ENCODE measurements at regions not wholly inside any gene's neighbourhood (a gene's known extent, or its start where the extent isn't known, plus 50 kb on each side); places are given as distances from the start of the nearest gene placed in this dataset.

GRCh38 chr14:85798856-85799255 is 268.9 kb downstream of the FLRT2 start (continued):
- TF ChIP-seq REST (IDR thresholded peaks at IDR 0.05; ENCODE audit: borderline replicate concordance in 1 of 2, low read depth in 1 of 2, low read length in 2 of 2) (no peak), FOXA3 (CRISPR knock-in tag; IDR thresholded peaks at IDR 0.05) (no peak), GLMP (CRISPR knock-in tag; IDR thresholded peaks at IDR 0.05; ENCODE audit: borderline replicate concordance) (no peak), ZFX (CRISPR knock-in tag; IDR thresholded peaks at IDR 0.05; ENCODE audit: low read depth) (no peak), ZNF703 (CRISPR knock-in tag; IDR thresholded peaks at IDR 0.05; ENCODE audit: borderline replicate concordance) (no peak)

- peaks cover 98% of the 10 kb centered on the region for H3K9me3 ChIP-seq (ENCODE audit: low read length)
- FAIRE-seq (no peak), DNase-seq (ENCODE audit: low spot score) (no peak), ATAC-seq (no peak)
- H3K36me3 ChIP-seq (replicated peaks in 1 of 2; ENCODE audit: control insufficient read depth in 1 of 2, insufficient read depth in 2 of 2, low read length in 2 of 2): no peaks in the 10 kb centered on the region
- ChIA-PET CTCF (ENCODE audit: low intra/inter-chr PET ratio, low total read pairs) (no interaction called here), POLR2A (no interaction called here)
- no peak overlapping the region for H3K4me3 ChIP-seq (replicated peaks in 1 of 3; ENCODE audit: insufficient read depth in 1 of 3, low read depth in 2 of 3, low read length in 3 of 3)
- H3K27me3 ChIP-seq (ENCODE audit: control insufficient read depth in 1 of 2, insufficient read depth in 2 of 2, low read length in 2 of 2): no peaks in the 10 kb centered on the region
- H3K9ac ChIP-seq (ENCODE audit: insufficient read depth, low read depth, low read length): no peak overlapping the region
- no peaks in the 10 kb centered on the region for H3K79me2 ChIP-seq (ENCODE audit: insufficient read depth, low read length)
- no peaks in the 10 kb centered on the region for H3K4me1 ChIP-seq (ENCODE audit: insufficient read depth, low read length)
- WGBS (ENCODE audit: low lambda C conversion rate): 0% methylated on average over 1 of the region's 1 CpG
- in situ Hi-C loops (cut with HindIII; ENCODE audit: extremely low pct_ligation_motif_present, low pct_unique_long_range_greater_than_20kb): no loop called here
- no peak overlapping the region for H3K4me2 ChIP-seq (ENCODE audit: low read depth, low read length)
- intact Hi-C loops (cut with micrococcal nuclease; ENCODE audit: unreplicated experiment): no loop called here
- H3K27ac ChIP-seq (ENCODE audit: extremely low read length, insufficient read depth, low read length): no peak overlapping the region
- no peaks in the 10 kb centered on the region for H4K20me1 ChIP-seq (ENCODE audit: insufficient read depth, low read length)
- H2AFZ ChIP-seq (ENCODE audit: low read length): no peak overlapping the region
- BruUV-seq (replicated peaks): no TSS peak
- TF ChIP-seq ZNF512 (CRISPR knock-in tag; IDR thresholded peaks at IDR 0.05): no peak
- TF ChIP-seq ZNF768 (CRISPR knock-in tag; IDR thresholded peaks at IDR 0.05): no peak
- no peak for TF ChIP-seq AGO2 (optimal IDR thresholded peaks at IDR 0.05; ENCODE audit: low read depth, low read length)
- no peak for TF ChIP-seq ZNF256 (CRISPR knock-in tag; conservative IDR thresholded peaks at IDR 0.05)
- TF ChIP-seq NFE2 (CRISPR knock-in tag; IDR thresholded peaks at IDR 0.05): no peak
- no peak for TF ChIP-seq RBAK (CRISPR knock-in tag; IDR thresholded peaks at IDR 0.05)
- TF ChIP-seq PHF21A (CRISPR knock-in tag; IDR thresholded peaks at IDR 0.05): no peak
- TF ChIP-seq ZFP90 (CRISPR knock-in tag; IDR thresholded peaks at IDR 0.05; ENCODE audit: borderline replicate concordance): no peak
- TF ChIP-seq GTF2F1 (IDR thresholded peaks at IDR 0.05; ENCODE audit: low read length): no peak
- no peak for TF ChIP-seq ZNF788 (CRISPR knock-in tag; IDR thresholded peaks at IDR 0.05; ENCODE audit: borderline replicate concordance)
- TF ChIP-seq KLF15 (CRISPR knock-in tag; IDR thresholded peaks at IDR 0.05; ENCODE audit: borderline replicate concordance): no peak
- no peak for TF ChIP-seq ZC3H13 (CRISPR knock-in tag; IDR thresholded peaks at IDR 0.05)
These were observed 263.6 kb downstream of the FLRT2 start for GRCh38 chr14:85793533-85793932.
